SKM-1 (cell line): ENCODE measurements at regions not wholly inside any gene's neighbourhood (a gene's known extent, or its start where the extent isn't known, plus 50 kb on each side); places are given as distances from the start of the nearest gene placed in this dataset.
"Not testable (repeated sequence)": the region's sequence is repeated elsewhere in the genome, so short reads cannot be mapped to it uniquely, and the experiment has no call there.

Experiments used
- DNase-seq: peaks from one replicate; lab custom pipeline; 2025; ENCODE audit not compliant: unreplicated experiment; lab: John Stamatoyannopoulos, UW

GRCh38 chr5:66348387-66349125 lies 204.5 kb downstream of the SREK1 start:
- DNase-seq, result no peak

GRCh38 chr5:66351813-66352212 lies 207.7 kb downstream of the SREK1 start:
- peak; percentile 89 for DNase-seq

- no peak for DNase-seq
These were observed 209.1 kb downstream of the SREK1 start for GRCh38 chr5:66353186-66353585.

- DNase-seq, result no peak
These were observed 210.3 kb downstream of the SREK1 start for GRCh38 chr5:66354422-66354821.

GRCh38 chr5:66356011-66356565 lies 212.0 kb downstream of the SREK1 start:
- no peak for DNase-seq

GRCh38 chr5:66358741-66359140 lies 214.6 kb downstream of the SREK1 start:
- no peak for DNase-seq

GRCh38 chr5:66361070-66361469 lies 217.0 kb downstream of the SREK1 start:
- DNase-seq, result no peak

GRCh38 chr5:66362046-66362445 lies 217.9 kb downstream of the SREK1 start:
- no peak for DNase-seq

GRCh38 chr5:66362687-66363086 lies 218.6 kb downstream of the SREK1 start:
- no peak for DNase-seq

- DNase-seq, result no peak
These were observed 219.0 kb downstream of the SREK1 start for GRCh38 chr5:66363097-66363496.

- no peak for DNase-seq
These were observed 220.1 kb downstream of the SREK1 start for GRCh38 chr5:66364186-66364585.

- no peak for DNase-seq
These were observed 221.9 kb downstream of the SREK1 start for GRCh38 chr5:66365981-66366380.

- no peak for DNase-seq
These were observed 223.9 kb downstream of the SREK1 start for GRCh38 chr5:66367814-66368541.

- DNase-seq, result no peak
These were observed 224.7 kb downstream of the SREK1 start for GRCh38 chr5:66368811-66369210.

GRCh38 chr5:66377747-66378146 lies 218.4 kb upstream of the MAST4 start:
- no peak for DNase-seq

- DNase-seq, result no peak
These were observed 217.8 kb upstream of the MAST4 start for GRCh38 chr5:66378407-66378806.

GRCh38 chr5:66382152-66382551 lies 214.0 kb upstream of the MAST4 start:
- DNase-seq, result no peak

GRCh38 chr5:66405145-66405544 lies 191.0 kb upstream of the MAST4 start:
- not testable (repeated sequence) for DNase-seq

GRCh38 chr5:66406761-66407336 lies 189.3 kb upstream of the MAST4 start:
- no peak for DNase-seq

- DNase-seq, result no peak
These were observed 188.4 kb upstream of the MAST4 start for GRCh38 chr5:66407765-66408164.

GRCh38 chr5:66408576-66408975 lies 187.6 kb upstream of the MAST4 start:
- DNase-seq, result no peak

GRCh38 chr5:66410122-66410521 lies 186.1 kb upstream of the MAST4 start:
- DNase-seq, result no peak
